Heart right ventricle (tissue), 16 donors: ENCODE measurements at regions not wholly inside any gene's neighbourhood (a gene's known extent, or its start where the extent isn't known, plus 50 kb on each side); places are given as distances from the start of the nearest gene placed in this dataset.

ENCODE experiments used
- ATAC-seq, 8 donors: fragments of 200-7000 bp; cut with Tn5 transposase; one replicate each; pipeline ENCODE4 v1.9.1; 2020; ENCODE audit warnings: mild to moderate bottlenecking in 8 of 8, moderate library complexity in 8 of 8, moderate number of reproducible peaks in 1 of 8
- DNase-seq, 2 donors: peaks; one replicate each; pipeline ENCODE4 v3.0.0-alpha.2; 2020
- H3K27ac ChIP-seq, 10 donors: fragments of 200-600 bp; sonication (generic) in 2 of 10; one replicate each; pipeline versions ENCODE4 v1.5.0 to v1.8.0; 2020 to 2022; ENCODE audit warnings: mild to moderate bottlenecking in 3 of 10
- H3K27me3 ChIP-seq, 7 donors: fragments of 200-600 bp; one replicate each; pipeline ENCODE4 v1.8.0; 2021 to 2022; ENCODE audit warnings: mild to moderate bottlenecking in 2 of 7
- H3K36me3 ChIP-seq, 9 donors: fragments of 200-600 bp; sonication (generic) in 1 of 9; one replicate each; pipeline versions ENCODE4 v1.5.0 to v1.8.0; 2020 to 2022; ENCODE audit warnings: mild to moderate bottlenecking in 2 of 9
- H3K4me1 ChIP-seq, 9 donors: fragments of 200-600 bp; sonication (generic) in 1 of 9; one replicate each; pipeline versions ENCODE4 v1.5.0 to v1.8.0; 2020 to 2022; ENCODE audit warnings: mild to moderate bottlenecking in 4 of 9
- H3K4me3 ChIP-seq, 10 donors: fragments of 200-600 bp; sonication (generic) in 2 of 10; one replicate each; pipeline versions ENCODE4 v1.5.0 to v1.8.0; 2020 to 2022; ENCODE audit warnings: mild to moderate bottlenecking in 7 of 10, moderate library complexity in 2 of 10
- H3K9me3 ChIP-seq, 11 donors: fragments of 200-600 bp in 10 of 11; sonication (generic) in 2 of 11; one replicate each; pipeline versions ENCODE4 v1.5.0 to v1.8.0; 2013 to 2022; ENCODE audit warnings: mild to moderate bottlenecking in 2 of 11, control low read depth in 1 of 11, moderate library complexity in 1 of 11
- CTCF ChIP-seq, 9 donors: fragments of 200-600 bp; sonication (generic) in 2 of 9; IDR thresholded peaks; one replicate each; pipeline versions ENCODE4 v1.5.0 to v1.8.0; 2021 to 2022; ENCODE audit warnings: antibody characterized with exemption in 9 of 9, mild to moderate bottlenecking in 5 of 9, moderate library complexity in 1 of 9
- WGBS, 2 donors: extraction: QIAGEN DNeasy Blood & Tissue Kit; methylation state at CpG; one replicate each; pipeline ENCODE4 v1.1.7; 2013; ENCODE audit warnings: inconsistent platforms in 1 of 2; 5-methylcytosine and 5-hydroxymethylcytosine counted together
- intact Hi-C, 10 donors: fragments of 100-400 bp; cut with DNase I; formaldehyde crosslinking; loops; one replicate each; pipeline versions ENCODE4 v1.11.1 to v1.14.2; 2022
- donor health status: Arrhythmogenic right ventricular cardiomyopathy.
- donor health status: ischemic (EF 13 %, LVEDD 7.1; RV severe dilation, severe dysfunction).
- donor health status: healthy with polysubstance abuse.
- donor health status: DM: no; HTN: yes; CAD: no.
- donor health status: DM: no; HTN: no; CAD: no.
- donor health status: ischemic (EF 25% LVEDD 6.9; RV normal size, moderate dysfunction).
- donor health status: ischemic (EF 25% LVEDD 5.7; RV mildly dilated, moderate dysfunction).
- donor health status: healthy.
- donor health status: DM: yes; HTN: yes; CAD: no.
- donor health status: Ischemic cardiomyopathy.
- donor health status: ischemic (EF 35%, LVEDD 5.7; RV mildly dilated, moderate dysfunction).
- donor health status: nonischemic (EF 11% LVEDD 7.7; RV severe dilation, severe dysfunction).
- donor health status: DM: yes; HTN: yes; CAD: no.
- donor health status: PGD.
- donor health status: ischemic (EF 29% LVEDD 5.4; RV normal size, mild dysfunction).
- donor health status: nonischemic (EF 23%, LVEDD 6.1; RV moderate dilation, normal function).

GRCh38 chr11:41675205-41675604 is 215.8 kb upstream of the LRRC4C start:
- H3K9me3 ChIP-seq: no peaks in the 10 kb centered on the region
- ATAC-seq: no peak
- H3K4me1 ChIP-seq: no peaks in the 10 kb centered on the region
- no peak overlapping the region for H3K4me3 ChIP-seq
- DNase-seq: no peak
- intact Hi-C loops: no loop called here
- no peak for TF ChIP-seq CTCF (IDR thresholded peaks at IDR 0.05)
- H3K36me3 ChIP-seq: no peaks in the 10 kb centered on the region
- no peaks in the 10 kb centered on the region for H3K27me3 ChIP-seq
- H3K27ac ChIP-seq: no peak overlapping the region
- 91 to 93% methylated on average over 1 of the region's 1 CpG for WGBS, 2 donors

- peaks cover 0 to 17% (median 0%) of the 10 kb centered on the region in 11 donors for H3K9me3 ChIP-seq
- 79 to 82% methylated on average over 3 of the region's 3 CpGs for WGBS, 2 donors
These were observed 253.6 kb upstream of the LRRC4C start for GRCh38 chr11:41713030-41713429.

GRCh38 chr11:41714101-41714500 is 254.6 kb upstream of the LRRC4C start:
- 86% methylated on average over 2 of the region's 2 CpGs for WGBS, 2 donors
- intact Hi-C loops: no loop called here
- ATAC-seq (no peak), DNase-seq (no peak)
- H3K4me1 ChIP-seq: no peaks in the 10 kb centered on the region
- no peak overlapping the region for H3K4me3 ChIP-seq
- H3K36me3 ChIP-seq: no peaks in the 10 kb centered on the region
- H3K9me3 ChIP-seq: peaks cover 0 to 13% (median 0%) of the 10 kb centered on the region in 11 donors
- no peak for TF ChIP-seq CTCF (IDR thresholded peaks at IDR 0.05)
- H3K27me3 ChIP-seq: no peaks in the 10 kb centered on the region
- H3K27ac ChIP-seq: no peak overlapping the region

More at GRCh38 chr11:41713030-41713429, 253.6 kb upstream of the LRRC4C start:
- no peaks in the 10 kb centered on the region for H3K4me1 ChIP-seq
- intact Hi-C loops: no loop called here
- DNase-seq: no peak
- TF ChIP-seq CTCF (IDR thresholded peaks at IDR 0.05): no peak
- no peaks in the 10 kb centered on the region for H3K36me3 ChIP-seq
- no peaks in the 10 kb centered on the region for H3K27me3 ChIP-seq
- H3K27ac ChIP-seq: no peak overlapping the region
- H3K4me3 ChIP-seq: no peak overlapping the region
- ATAC-seq: no peak

GRCh38 chr11:41716862-41717261 is 257.4 kb upstream of the LRRC4C start:
- TF ChIP-seq CTCF (IDR thresholded peaks at IDR 0.05): no peak
- WGBS, 2 donors: 78 to 83% methylated on average over 3 of the region's 3 CpGs
- ATAC-seq (no peak), DNase-seq (no peak)
- Histone ChIP-seq H3K4me3 (no peak overlapping the region), H3K36me3 (no peaks in the 10 kb centered on the region), H3K4me1 (no peaks in the 10 kb centered on the region), H3K27me3 (no peaks in the 10 kb centered on the region), H3K9me3 (peaks cover 0 to 20% (median 0%) of the 10 kb centered on the region in 11 donors), H3K27ac (no peak overlapping the region)
- intact Hi-C loops: no loop called here
